ENCODE measurements at regions not wholly inside any gene's neighbourhood (a gene's known extent, or its start where the extent isn't known, plus 50 kb on each side); places are given as distances from the start of the nearest gene placed in this dataset.

- dilution Hi-C loops (cut with MboI; ENCODE audit: extremely low pct_ligation_motif_present, low sequenced_read_pairs) = no loop called here
- Histone ChIP-seq H3K4me1 (ENCODE audit: control insufficient read depth, extremely low read depth, insufficient read depth, low read length) (no peaks in the 10 kb centered on the region), H3K79me2 (ENCODE audit: control insufficient read depth, insufficient read depth, low read length) (no peaks in the 10 kb centered on the region), H2AFZ (ENCODE audit: control insufficient read depth, low read length) (no peak overlapping the region), H3K9me1 (ENCODE audit: control insufficient read depth, extremely low read depth, insufficient read depth, low read length) (no peaks in the 10 kb centered on the region), H3K4me3 (ENCODE audit: control insufficient read depth in 2 of 3, extremely low read depth in 1 of 3, insufficient read depth in 2 of 3, low read depth in 1 of 3, low read length in 3 of 3) (no peak overlapping the region), H3K4me2 (ENCODE audit: control insufficient read depth, extremely low read depth, insufficient read depth, low read depth, low read length) (no peak overlapping the region), H3K9me3 (ENCODE audit: control insufficient read depth, low read depth, low read length) (no peaks in the 10 kb centered on the region), H4K20me1 (ENCODE audit: control insufficient read depth, extremely low read depth, insufficient read depth, low read length) (no peaks in the 10 kb centered on the region), H3K36me3 (ENCODE audit: control insufficient read depth in 2 of 2, extremely low read depth in 1 of 2, insufficient read depth in 2 of 2, low read length in 2 of 2) (no peaks in the 10 kb centered on the region), H3K27me3 (ENCODE audit: control insufficient read depth, extremely low read depth, insufficient read depth, low read length) (no peaks in the 10 kb centered on the region), H3K9ac (ENCODE audit: control insufficient read depth, extremely low read depth, insufficient read depth, low read length) (no peak overlapping the region), H3K27ac (ENCODE audit: control insufficient read depth, insufficient read depth, low read length) (no peak overlapping the region)
- FAIRE-seq (no peak), DNase-seq (ENCODE audit: low read depth, low spot score) (no peak)
- TF ChIP-seq, protein P1, sequence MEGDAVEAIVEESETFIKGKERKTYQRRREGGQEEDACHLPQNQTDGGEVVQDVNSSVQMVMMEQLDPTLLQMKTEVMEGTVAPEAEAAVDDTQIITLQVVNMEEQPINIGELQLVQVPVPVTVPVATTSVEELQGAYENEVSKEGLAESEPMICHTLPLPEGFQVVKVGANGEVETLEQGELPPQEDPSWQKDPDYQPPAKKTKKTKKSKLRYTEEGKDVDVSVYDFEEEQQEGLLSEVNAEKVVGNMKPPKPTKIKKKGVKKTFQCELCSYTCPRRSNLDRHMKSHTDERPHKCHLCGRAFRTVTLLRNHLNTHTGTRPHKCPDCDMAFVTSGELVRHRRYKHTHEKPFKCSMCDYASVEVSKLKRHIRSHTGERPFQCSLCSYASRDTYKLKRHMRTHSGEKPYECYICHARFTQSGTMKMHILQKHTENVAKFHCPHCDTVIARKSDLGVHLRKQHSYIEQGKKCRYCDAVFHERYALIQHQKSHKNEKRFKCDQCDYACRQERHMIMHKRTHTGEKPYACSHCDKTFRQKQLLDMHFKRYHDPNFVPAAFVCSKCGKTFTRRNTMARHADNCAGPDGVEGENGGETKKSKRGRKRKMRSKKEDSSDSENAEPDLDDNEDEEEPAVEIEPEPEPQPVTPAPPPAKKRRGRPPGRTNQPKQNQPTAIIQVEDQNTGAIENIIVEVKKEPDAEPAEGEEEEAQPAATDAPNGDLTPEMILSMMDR (optimal IDR thresholded peaks at IDR 0.05 in 1 of 3, IDR thresholded peaks at IDR 0.05 in 1 of 3, conservative IDR thresholded peaks at IDR 0.05 in 1 of 3; ENCODE audit: extremely low read depth in 1 of 3, insufficient read depth in 2 of 3, low read length in 3 of 3) = no peak
- TF ChIP-seq EZH2 (IDR thresholded peaks at IDR 0.05; ENCODE audit: low read length) = no peak
These were observed 143.3 kb upstream of the ITGA4 start for GRCh38 chr2:181313845-181314244.

GRCh38 chr2:181314551-181314950 is 142.6 kb upstream of the ITGA4 start:
- no peak overlapping the region for H3K4me2 ChIP-seq (ENCODE audit: control insufficient read depth, extremely low read depth, insufficient read depth, low read depth, low read length)
- H3K27me3 ChIP-seq (ENCODE audit: control insufficient read depth, extremely low read depth, insufficient read depth, low read length) = no peaks in the 10 kb centered on the region
- no peaks in the 10 kb centered on the region for H3K4me1 ChIP-seq (ENCODE audit: control insufficient read depth, extremely low read depth, insufficient read depth, low read length)
- DNase-seq (ENCODE audit: low read depth, low spot score) (no peak), FAIRE-seq (no peak)
- H3K79me2 ChIP-seq (ENCODE audit: control insufficient read depth, insufficient read depth, low read length) = no peaks in the 10 kb centered on the region
- H3K9me1 ChIP-seq (ENCODE audit: control insufficient read depth, extremely low read depth, insufficient read depth, low read length) = no peaks in the 10 kb centered on the region
- no peaks in the 10 kb centered on the region for H3K36me3 ChIP-seq (ENCODE audit: control insufficient read depth in 2 of 2, extremely low read depth in 1 of 2, insufficient read depth in 2 of 2, low read length in 2 of 2)
- dilution Hi-C loops (cut with MboI; ENCODE audit: extremely low pct_ligation_motif_present, low sequenced_read_pairs) = no loop called here
- no peaks in the 10 kb centered on the region for H4K20me1 ChIP-seq (ENCODE audit: control insufficient read depth, extremely low read depth, insufficient read depth, low read length)
- no peaks in the 10 kb centered on the region for H3K9me3 ChIP-seq (ENCODE audit: control insufficient read depth, low read depth, low read length)
- H3K27ac ChIP-seq (ENCODE audit: control insufficient read depth, insufficient read depth, low read length) = no peak overlapping the region
- no peak overlapping the region for H3K9ac ChIP-seq (ENCODE audit: control insufficient read depth, extremely low read depth, insufficient read depth, low read length)
- H2AFZ ChIP-seq (ENCODE audit: control insufficient read depth, low read length) = no peak overlapping the region
- TF ChIP-seq, protein P1 (optimal IDR thresholded peaks at IDR 0.05 in 1 of 3, IDR thresholded peaks at IDR 0.05 in 1 of 3, conservative IDR thresholded peaks at IDR 0.05 in 1 of 3; ENCODE audit: extremely low read depth in 1 of 3, insufficient read depth in 2 of 3, low read length in 3 of 3) = no peak
- TF ChIP-seq EZH2 (IDR thresholded peaks at IDR 0.05; ENCODE audit: low read length) = no peak
- H3K4me3 ChIP-seq (ENCODE audit: control insufficient read depth in 2 of 3, extremely low read depth in 1 of 3, insufficient read depth in 2 of 3, low read depth in 1 of 3, low read length in 3 of 3) = no peak overlapping the region
